ENCODE measurements at regions not wholly inside any gene's neighbourhood (a gene's known extent, or its start where the extent isn't known, plus 50 kb on each side); places are given as distances from the start of the nearest gene placed in this dataset.

GRCh38 chr6:5937936-5938706 lies 68.6 kb downstream of the NRN1 start:
- Mint-ChIP-seq H3K4me1 (peaks cover 15% of the 10 kb centered on the region), H3K27ac (ENCODE audit: unreplicated experiment) (no peak overlapping the region), H3K4me3 (no peak overlapping the region), H3K36me3 (ENCODE audit: low read depth) (peaks cover 4% of the 10 kb centered on the region), H3K9me3 (peaks cover under 1% of the 10 kb centered on the region), H3K27me3 (ENCODE audit: low read depth) (no peaks in the 10 kb centered on the region)
- no peak for DNase-seq (ENCODE audit: low read depth, low spot score)
- TF ChIP-seq, protein P1, sequence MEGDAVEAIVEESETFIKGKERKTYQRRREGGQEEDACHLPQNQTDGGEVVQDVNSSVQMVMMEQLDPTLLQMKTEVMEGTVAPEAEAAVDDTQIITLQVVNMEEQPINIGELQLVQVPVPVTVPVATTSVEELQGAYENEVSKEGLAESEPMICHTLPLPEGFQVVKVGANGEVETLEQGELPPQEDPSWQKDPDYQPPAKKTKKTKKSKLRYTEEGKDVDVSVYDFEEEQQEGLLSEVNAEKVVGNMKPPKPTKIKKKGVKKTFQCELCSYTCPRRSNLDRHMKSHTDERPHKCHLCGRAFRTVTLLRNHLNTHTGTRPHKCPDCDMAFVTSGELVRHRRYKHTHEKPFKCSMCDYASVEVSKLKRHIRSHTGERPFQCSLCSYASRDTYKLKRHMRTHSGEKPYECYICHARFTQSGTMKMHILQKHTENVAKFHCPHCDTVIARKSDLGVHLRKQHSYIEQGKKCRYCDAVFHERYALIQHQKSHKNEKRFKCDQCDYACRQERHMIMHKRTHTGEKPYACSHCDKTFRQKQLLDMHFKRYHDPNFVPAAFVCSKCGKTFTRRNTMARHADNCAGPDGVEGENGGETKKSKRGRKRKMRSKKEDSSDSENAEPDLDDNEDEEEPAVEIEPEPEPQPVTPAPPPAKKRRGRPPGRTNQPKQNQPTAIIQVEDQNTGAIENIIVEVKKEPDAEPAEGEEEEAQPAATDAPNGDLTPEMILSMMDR (conservative IDR thresholded peaks at IDR 0.05) = no peak

- DNase-seq (ENCODE audit: low read depth, low spot score) = no peak
- H3K4me3 Mint-ChIP-seq = no peak overlapping the region
- H3K36me3 Mint-ChIP-seq (ENCODE audit: low read depth) = peaks cover 4% of the 10 kb centered on the region
- TF ChIP-seq, protein P1 (conservative IDR thresholded peaks at IDR 0.05) = no peak
- peaks cover 15% of the 10 kb centered on the region for H3K4me1 Mint-ChIP-seq
- no peaks in the 10 kb centered on the region for H3K9me3 Mint-ChIP-seq
- no peak overlapping the region for H3K27ac Mint-ChIP-seq (ENCODE audit: unreplicated experiment)
- H3K27me3 Mint-ChIP-seq (ENCODE audit: low read depth) = no peaks in the 10 kb centered on the region
Observed at GRCh38 chr6:5937169-5937909, 69.4 kb downstream of the NRN1 start.

GRCh38 chr6:5936631-5937030 lies 70.1 kb downstream of the NRN1 start:
- H3K4me1 Mint-ChIP-seq = peaks cover 15% of the 10 kb centered on the region
- no peaks in the 10 kb centered on the region for H3K9me3 Mint-ChIP-seq
- TF ChIP-seq, protein P1 (conservative IDR thresholded peaks at IDR 0.05) = no peak
- no peak for DNase-seq (ENCODE audit: low read depth, low spot score)
- no peak overlapping the region for H3K27ac Mint-ChIP-seq (ENCODE audit: unreplicated experiment)
- peaks cover 4% of the 10 kb centered on the region for H3K36me3 Mint-ChIP-seq (ENCODE audit: low read depth)
- no peak overlapping the region for H3K4me3 Mint-ChIP-seq
- H3K27me3 Mint-ChIP-seq (ENCODE audit: low read depth) = no peaks in the 10 kb centered on the region

DNA sequence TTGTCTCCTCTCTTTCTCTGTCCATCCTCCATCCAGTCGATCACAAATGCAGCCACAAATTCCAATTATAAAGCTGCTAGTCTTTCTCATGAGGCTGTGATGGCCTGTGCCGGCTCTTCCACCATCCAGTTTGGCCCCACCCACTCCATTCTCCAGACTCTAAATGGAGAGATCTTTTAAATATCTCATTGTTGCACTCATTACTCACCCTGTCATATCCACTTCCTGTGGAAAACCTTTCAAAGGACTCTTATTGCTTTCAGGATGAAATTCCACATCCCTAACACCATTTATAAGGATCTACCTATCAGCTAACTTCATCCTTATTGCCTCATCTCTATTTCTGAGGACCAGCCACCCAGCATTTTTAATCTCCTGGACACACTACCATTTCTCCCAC lies 70.6 kb downstream of the NRN1 start:
- Mint-ChIP-seq H3K27me3 (ENCODE audit: low read depth) (no peaks in the 10 kb centered on the region), H3K4me1 (peaks cover 15% of the 10 kb centered on the region), H3K4me3 (no peak overlapping the region), H3K9me3 (no peaks in the 10 kb centered on the region), H3K36me3 (ENCODE audit: low read depth) (peaks cover 4% of the 10 kb centered on the region), H3K27ac (ENCODE audit: unreplicated experiment) (no peak overlapping the region)
- TF ChIP-seq, protein P1 (conservative IDR thresholded peaks at IDR 0.05) = no peak
- DNase-seq (ENCODE audit: low read depth, low spot score) = no peak

GRCh38 chr6:5930968-5931367 lies 75.8 kb downstream of the NRN1 start:
- peaks cover under 1% of the 10 kb centered on the region for H3K4me1 Mint-ChIP-seq
- H3K4me3 Mint-ChIP-seq = no peak overlapping the region
- H3K36me3 Mint-ChIP-seq (ENCODE audit: low read depth) = no peaks in the 10 kb centered on the region
- H3K27ac Mint-ChIP-seq (ENCODE audit: unreplicated experiment) = no peak overlapping the region
- H3K9me3 Mint-ChIP-seq = peaks cover 2% of the 10 kb centered on the region
- DNase-seq (ENCODE audit: low read depth, low spot score) = no peak
- H3K27me3 Mint-ChIP-seq (ENCODE audit: low read depth) = no peaks in the 10 kb centered on the region
- TF ChIP-seq, protein P1 (conservative IDR thresholded peaks at IDR 0.05) = no peak
